Neural progenitor cell (in vitro differentiated cells): ENCODE measurements at regions not wholly inside any gene's neighbourhood (a gene's known extent, or its start where the extent isn't known, plus 50 kb on each side); places are given as distances from the start of the nearest gene placed in this dataset.
"Not testable (repeated sequence)": the region's sequence is repeated elsewhere in the genome, so short reads cannot be mapped to it uniquely, and the experiment has no call there.

Experiments used
- DNase-seq: peaks from one replicate; pipeline ENCODE4 v3.0.0-alpha.2; 2016; ENCODE audit warnings: low spot score
- H2AFZ ChIP-seq: fragments of 200-600 bp; sonication (generic); replicated peaks from 2 replicates; pipeline ENCODE4 v1.6.1; 2016; ENCODE audit warnings: antibody characterized with exemption
- H3F3A ChIP-seq: fragments of 200-600 bp; sonication (generic); 2 replicates; pipeline ENCODE4 v1.6.1; 2016; ENCODE audit warnings: antibody characterized with exemption, low read depth
- H3K27ac ChIP-seq: fragments of 200-600 bp; sonication (generic); 2 replicates; pipeline ENCODE4 v1.5.1; 2016; ENCODE audit warnings: mild to moderate bottlenecking
- H3K27me3 ChIP-seq: fragments of 200-600 bp; sonication (generic); 2 replicates; pipeline ENCODE4 v1.6.1; 2016; ENCODE audit warnings: mild to moderate bottlenecking, moderate library complexity
- H3K36me3 ChIP-seq: fragments of 200-600 bp; sonication (generic); 2 replicates; pipeline ENCODE4 v1.5.1; 2016
- H3K4me1 ChIP-seq: fragments of 200-600 bp; sonication (generic); 2 replicates; pipeline ENCODE4 v1.6.1; 2016; ENCODE audit warnings: mixed run types
- H3K4me2 ChIP-seq: fragments of 200-600 bp; sonication (generic); 2 replicates; pipeline ENCODE4 v1.6.1; 2016
- H3K4me3 ChIP-seq: fragments of 200-600 bp; sonication (generic); 2 replicates; pipeline ENCODE4 v1.5.1; 2016
- H3K79me2 ChIP-seq: fragments of 200-600 bp; sonication (generic); 2 replicates; pipeline ENCODE4 v1.6.1; 2016; ENCODE audit warnings: low read depth
- H3K9ac ChIP-seq: fragments of 200-600 bp; sonication (generic); 2 replicates; pipeline ENCODE4 v1.6.1; 2016
- H3K9me3 ChIP-seq: fragments of 200-600 bp; sonication (generic); 2 replicates; pipeline ENCODE4 v1.5.1; 2016; ENCODE audit warnings: low read depth
- H4K20me1 ChIP-seq: fragments of 200-600 bp; sonication (generic); 2 replicates; pipeline ENCODE4 v1.6.1; 2016; ENCODE audit warnings: low read depth
- H3K27ac Mint-ChIP-seq: 3 replicates; pipeline ENCODE4 v1.8.0; 2021; ENCODE audit warnings: mixed read lengths
- H3K27me3 Mint-ChIP-seq: 2 replicates; pipeline ENCODE4 v1.8.0; 2022; ENCODE audit warnings: low read depth, mild to moderate bottlenecking, inconsistent platforms, moderate library complexity, mixed read lengths; ENCODE audit not compliant: insufficient read depth
- H3K36me3 Mint-ChIP-seq: 3 replicates; pipeline ENCODE4 v1.8.0; 2021; ENCODE audit warnings: mixed read lengths
- H3K4me1 Mint-ChIP-seq: 3 replicates; pipeline ENCODE4 v1.8.0; 2021; ENCODE audit warnings: mixed read lengths
- H3K4me3 Mint-ChIP-seq: 3 replicates; pipeline ENCODE4 v1.8.0; 2021; ENCODE audit warnings: mild to moderate bottlenecking, moderate library complexity, mixed read lengths
- H3K9me3 Mint-ChIP-seq: 3 replicates; pipeline ENCODE4 v1.8.0; 2020; ENCODE audit warnings: mixed read lengths
- CTCF ChIP-seq: fragments of 200-600 bp; sonication (generic); IDR thresholded peaks from 2 replicates; pipeline ENCODE4 v1.5.1; 2017; ENCODE audit warnings: antibody characterized with exemption, mild to moderate bottlenecking
- EZH2 ChIP-seq: fragments of 200-600 bp; sonication (generic); IDR thresholded peaks from 2 replicates; pipeline ENCODE4 v1.6.1; 2017; ENCODE audit warnings: antibody characterized with exemption, mild to moderate bottlenecking, moderate library complexity
- EZH2phosphoT487 ChIP-seq: fragments of 200-600 bp; sonication (generic); IDR thresholded peaks from 2 replicates; pipeline ENCODE4 v1.6.1; 2017; ENCODE audit warnings: antibody characterized with exemption

DNA sequence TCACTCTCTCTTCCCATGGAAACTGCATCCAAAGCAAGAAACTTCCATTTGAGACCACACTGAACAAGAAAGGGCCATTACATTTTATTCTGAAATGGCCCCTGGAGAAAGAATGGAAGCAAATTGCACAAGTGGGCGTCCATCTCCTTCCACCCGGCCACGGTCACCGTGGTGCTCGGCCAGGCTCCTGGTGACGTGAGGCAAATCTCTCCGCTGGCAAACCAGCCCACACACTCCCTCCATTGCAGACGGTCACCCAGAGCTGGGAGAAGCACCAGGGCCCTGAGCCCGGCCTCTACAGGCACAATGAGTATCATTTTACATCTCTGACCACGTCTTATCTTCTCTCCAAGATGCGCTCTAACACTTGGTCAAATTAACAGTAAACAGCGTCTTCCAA is 126.1 kb upstream of the FAM20C start:
- no peak overlapping the region for H3K4me3 Mint-ChIP-seq
- H3K27me3 ChIP-seq, result no peaks in the 10 kb centered on the region
- no peak overlapping the region for H3K4me2 ChIP-seq
- no peak for DNase-seq
- no peaks in the 10 kb centered on the region for H3K9me3 ChIP-seq
- H3K36me3 ChIP-seq, result no peaks in the 10 kb centered on the region
- no peaks in the 10 kb centered on the region for H3K36me3 Mint-ChIP-seq
- peaks cover 20% of the 10 kb centered on the region for H3K4me1 Mint-ChIP-seq
- no peak overlapping the region for H2AFZ ChIP-seq
- no peak overlapping the region for H3K4me3 ChIP-seq
- H3K27ac ChIP-seq, result no peak overlapping the region
- no peaks in the 10 kb centered on the region for H3K27me3 Mint-ChIP-seq
- peak overlapping the region; percentile 85 for H3K27ac Mint-ChIP-seq
- H3K9me3 Mint-ChIP-seq, result no peaks in the 10 kb centered on the region
- H3K9ac ChIP-seq, result no peak overlapping the region
- H4K20me1 ChIP-seq, result no peaks in the 10 kb centered on the region
- no peaks in the 10 kb centered on the region for H3K4me1 ChIP-seq
- no peaks in the 10 kb centered on the region for H3K79me2 ChIP-seq
- no peaks in the 10 kb centered on the region for H3F3A ChIP-seq
- no peak for TF ChIP-seq EZH2phosphoT487

GRCh38 chr7:66741-67140 is 125.6 kb upstream of the FAM20C start:
- Histone ChIP-seq H3K79me2 (no peaks in the 10 kb centered on the region), H3K27me3 (no peaks in the 10 kb centered on the region), H3K9ac (no peak overlapping the region), H3K4me3 (no peak overlapping the region), H3K27ac (no peak overlapping the region), H4K20me1 (no peaks in the 10 kb centered on the region), H3K4me2 (no peak overlapping the region), H2AFZ (no peak overlapping the region), H3F3A (no peaks in the 10 kb centered on the region), H3K9me3 (no peaks in the 10 kb centered on the region), H3K4me1 (no peaks in the 10 kb centered on the region), H3K36me3 (no peaks in the 10 kb centered on the region)
- no peaks in the 10 kb centered on the region for H3K27me3 Mint-ChIP-seq
- DNase-seq, result no peak
- TF ChIP-seq EZH2phosphoT487 (no peak), EZH2 (no peak), CTCF (no peak)
- H3K36me3 Mint-ChIP-seq, result no peaks in the 10 kb centered on the region
- peak overlapping the region; percentile 85 for H3K27ac Mint-ChIP-seq
- no peak overlapping the region for H3K4me3 Mint-ChIP-seq
- no peaks in the 10 kb centered on the region for H3K9me3 Mint-ChIP-seq
- peaks cover 20% of the 10 kb centered on the region for H3K4me1 Mint-ChIP-seq

DNA sequence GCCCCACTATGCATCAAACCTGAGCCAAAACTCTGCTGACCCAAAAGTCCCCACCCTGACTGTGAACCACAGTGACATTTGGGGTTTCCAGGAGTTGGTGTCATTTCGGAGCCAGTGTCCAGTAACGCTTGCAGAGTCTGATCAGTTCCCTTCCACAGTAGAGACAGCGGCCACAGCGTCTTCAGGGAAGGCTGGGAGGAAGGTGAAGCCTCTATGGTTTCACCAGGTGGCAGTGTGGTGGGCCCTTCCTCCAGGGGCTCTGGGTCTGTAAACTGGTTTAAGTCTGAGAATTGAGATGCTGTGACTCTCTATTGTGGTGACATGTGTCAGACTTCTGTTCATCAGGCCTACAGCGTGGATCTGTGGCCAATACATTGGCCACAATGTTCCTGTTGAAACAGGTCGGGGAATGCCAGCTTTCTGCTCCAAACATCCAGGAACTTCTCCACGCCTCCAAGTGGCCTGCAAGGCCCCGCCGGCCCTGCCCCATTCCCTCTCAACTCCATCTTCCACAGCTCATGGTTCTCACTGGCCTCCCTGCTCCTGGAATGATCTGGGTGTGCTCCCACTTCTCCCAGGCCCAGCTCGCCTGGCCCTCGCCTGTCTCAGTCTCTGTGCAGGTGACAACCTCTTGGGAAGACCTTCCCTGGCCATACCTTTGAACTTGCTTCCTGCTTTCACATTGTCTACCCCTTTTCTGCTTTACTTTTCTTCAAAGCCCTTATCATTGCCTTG is 124.5 kb upstream of the FAM20C start:
- H3K9me3 Mint-ChIP-seq, result no peaks in the 10 kb centered on the region
- Histone ChIP-seq H3K9ac (no peak overlapping the region), H3K36me3 (no peaks in the 10 kb centered on the region), H4K20me1 (no peaks in the 10 kb centered on the region), H3K27me3 (no peaks in the 10 kb centered on the region), H2AFZ (no peak overlapping the region), H3K4me3 (no peak overlapping the region), H3K9me3 (no peaks in the 10 kb centered on the region), H3K79me2 (no peaks in the 10 kb centered on the region), H3K4me1 (no peaks in the 10 kb centered on the region), H3F3A (no peaks in the 10 kb centered on the region), H3K27ac (no peak overlapping the region), H3K4me2 (no peak overlapping the region)
- H3K4me3 Mint-ChIP-seq, result no peak overlapping the region
- TF ChIP-seq EZH2, result no peak
- TF ChIP-seq EZH2phosphoT487, result no peak
- TF ChIP-seq CTCF, result peak; percentile 22
- peak; percentile 38 for DNase-seq
- H3K27me3 Mint-ChIP-seq, result peaks cover 2% of the 10 kb centered on the region
- peak overlapping the region; percentile 42 for H3K27ac Mint-ChIP-seq
- H3K36me3 Mint-ChIP-seq, result no peaks in the 10 kb centered on the region
- peaks cover 20% of the 10 kb centered on the region for H3K4me1 Mint-ChIP-seq

- H4K20me1 ChIP-seq, result no peaks in the 10 kb centered on the region
- H3K4me1 ChIP-seq, result no peaks in the 10 kb centered on the region
- no peaks in the 10 kb centered on the region for H3K36me3 ChIP-seq
- TF ChIP-seq EZH2 (no peak), CTCF (peak; percentile 24), EZH2phosphoT487 (no peak)
- no peaks in the 10 kb centered on the region for H3K36me3 Mint-ChIP-seq
- no peak overlapping the region for H3K4me3 ChIP-seq
- no peak for DNase-seq
- H3K9me3 Mint-ChIP-seq, result no peaks in the 10 kb centered on the region
- no peaks in the 10 kb centered on the region for H3F3A ChIP-seq
- H3K4me3 Mint-ChIP-seq, result no peak overlapping the region
- H3K27me3 Mint-ChIP-seq, result peaks cover 2% of the 10 kb centered on the region
- no peaks in the 10 kb centered on the region for H3K9me3 ChIP-seq
- peaks cover 18% of the 10 kb centered on the region for H3K4me1 Mint-ChIP-seq
- H3K4me2 ChIP-seq, result no peak overlapping the region
- no peak overlapping the region for H2AFZ ChIP-seq
- no peaks in the 10 kb centered on the region for H3K27me3 ChIP-seq
- H3K9ac ChIP-seq, result no peak overlapping the region
- no peak overlapping the region for H3K27ac ChIP-seq
- H3K79me2 ChIP-seq, result no peaks in the 10 kb centered on the region
- H3K27ac Mint-ChIP-seq, result no peak overlapping the region
These were observed 123.7 kb upstream of the FAM20C start for GRCh38 chr7:68629-69028.

GRCh38 chr7:69052-69451 is 123.3 kb upstream of the FAM20C start:
- not testable (repeated sequence) for H3K27me3 ChIP-seq, H3K4me1 ChIP-seq, H3K4me2 ChIP-seq, H3K36me3 Mint-ChIP-seq, H3K9me3 Mint-ChIP-seq, H3K27ac ChIP-seq, H3K27me3 Mint-ChIP-seq, H3K4me3 Mint-ChIP-seq, H2AFZ ChIP-seq, DNase-seq, H3K9ac ChIP-seq, H3K4me3 ChIP-seq, H3K9me3 ChIP-seq, H4K20me1 ChIP-seq, H3K79me2 ChIP-seq, H3K27ac Mint-ChIP-seq, H3K36me3 ChIP-seq, H3F3A ChIP-seq
- H3K4me1 Mint-ChIP-seq, result peaks cover 14% of the 10 kb centered on the region
